Panc1 (cell line): ENCODE measurements at regions not wholly inside any gene's neighbourhood (a gene's known extent, or its start where the extent isn't known, plus 50 kb on each side); places are given as distances from the start of the nearest gene placed in this dataset.

Source experiments
- ATAC-seq: fragments of 200-7000 bp; cut with Tn5 transposase; 2 replicates; pipeline ENCODE4 v1.9.1; 2020; ENCODE audit warnings: mild to moderate bottlenecking, moderate library complexity
- BruUV-seq: library from RNA; stranded (reverse); fragments of 400-500 nt; replicated peaks from 2 replicates; lab custom pipeline; 2021; lab: Mats Ljungman, UMichigan
- CTCF ChIA-PET: fragments of 300-600 bp; sonication (Branson Sonifier 250); formaldehyde crosslinking; loops from one replicate; lab custom pipeline; 2022; ENCODE audit warnings: antibody characterized with exemption; lab: Charles Lee
- POLR2A ChIA-PET: fragments of 300-600 bp; sonication (Branson Sonifier 250); formaldehyde crosslinking; loops from one replicate; lab custom pipeline; 2022; ENCODE audit warnings: antibody characterized with exemption; lab: Charles Lee
- DNase-seq: peaks from one replicate; pipeline ENCODE4 v3.0.0-alpha.2; 2010; ENCODE audit warnings: low read depth, low spot score
- H3K27ac ChIP-seq: 2 replicates; pipeline ENCODE4 v1.5.1; 2011; ENCODE audit warnings: mild to moderate bottlenecking, low read length, inconsistent platforms
- H3K27me3 ChIP-seq: fragments of 200-500 bp; sonication (Bioruptor generic); 2 replicates; pipeline ENCODE4 v1.6.0; 2014; ENCODE audit warnings: low read length, inconsistent platforms; ENCODE audit not compliant: control insufficient read depth, insufficient read depth
- H3K36me3 ChIP-seq: fragments of 200-500 bp; sonication (Bioruptor generic); 2 replicates; pipeline ENCODE4 v1.5.1; 2014; ENCODE audit warnings: inconsistent platforms, mild to moderate bottlenecking, low read length, moderate library complexity; ENCODE audit not compliant: control insufficient read depth, insufficient read depth
- H3K4me1 ChIP-seq: 2 replicates; pipeline ENCODE4 v1.5.1; 2011; ENCODE audit warnings: inconsistent platforms, mild to moderate bottlenecking, low read length, moderate library complexity; ENCODE audit not compliant: control insufficient read depth, insufficient read depth
- H3K4me3 ChIP-seq, 2 experiments: 2 replicates each; pipeline ENCODE4 v1.5.1; 2011 to 2012; ENCODE audit warnings: low read depth in 2 of 2, low read length in 2 of 2, mild to moderate bottlenecking in 2 of 2, inconsistent platforms in 1 of 2, moderate library complexity in 1 of 2
- H3K9me3 ChIP-seq: fragments of 200-500 bp; sonication (Bioruptor generic); 2 replicates; pipeline ENCODE4 v1.5.1; 2014; ENCODE audit warnings: low read depth, mild to moderate bottlenecking, inconsistent platforms, low read length, moderate library complexity; ENCODE audit not compliant: control insufficient read depth, insufficient read depth
- POLR2AphosphoS5 ChIP-seq: IDR thresholded peaks from 2 replicates; pipeline ENCODE4 v1.6.1; 2012; ENCODE audit warnings: mild to moderate bottlenecking, low read depth, low read length, moderate library complexity
- SIN3A ChIP-seq: IDR thresholded peaks from 2 replicates; pipeline ENCODE4 v1.6.1; 2012; ENCODE audit warnings: low read depth, mild to moderate bottlenecking, low read length, moderate library complexity, borderline replicate concordance; ENCODE audit not compliant: insufficient read depth
- TCF7L2 ChIP-seq: IDR thresholded peaks from 2 replicates; pipeline ENCODE4 v1.6.1; 2011; ENCODE audit warnings: mild to moderate bottlenecking, low read depth, low read length, inconsistent platforms
- in situ Hi-C: cut with HindIII; loops from 2 replicates; pipeline ENCODE4 v1.10.0; 2016; ENCODE audit warnings: low sequenced_read_pairs, low pct_unique_long_range_greater_than_20kb
- intact Hi-C: fragments of 100-400 bp; cut with micrococcal nuclease; formaldehyde crosslinking; loops from one replicate; pipeline ENCODE4 v1.10.0; 2022; ENCODE audit not compliant: unreplicated experiment
- TF ChIP-seq, protein P1 (sequence below), 2 experiments: IDR thresholded peaks; 2 replicates each; pipeline ENCODE4 v1.6.1; 2011 to 2012; ENCODE audit warnings: low read depth in 2 of 2, control low read depth in 1 of 2, low read length in 1 of 2, mild to moderate bottlenecking in 1 of 2, moderate library complexity in 1 of 2; ENCODE audit not compliant: insufficient read depth in 1 of 2
- TF ChIP-seq, protein P2 (sequence below): fragments of 450-650 bp; IDR thresholded peaks from 2 replicates; pipeline ENCODE4 v1.5.1; 2017; ENCODE audit warnings: mild to moderate bottlenecking

DNA sequence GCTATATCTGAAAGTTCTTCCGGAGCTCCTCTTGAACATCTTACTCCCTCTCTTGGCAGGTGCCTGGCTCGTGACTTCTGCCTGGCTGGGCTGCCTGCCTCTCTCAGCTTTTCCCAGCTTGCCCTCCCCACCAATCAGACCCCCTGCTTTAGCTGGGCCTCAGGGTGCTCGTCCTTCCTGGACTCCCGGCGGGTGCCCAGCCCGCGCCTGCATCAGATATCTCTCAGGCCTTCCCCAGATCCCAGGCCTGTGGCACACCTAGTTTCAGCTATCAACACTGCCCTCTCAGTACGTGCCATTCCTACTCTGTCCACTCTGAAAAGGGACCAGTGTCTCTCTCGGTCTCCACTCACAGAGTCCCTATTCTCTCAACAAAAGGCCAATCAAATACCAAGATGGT is 96.5 kb upstream of the CLDN14 start:
- no peaks in the 10 kb centered on the region for H3K4me1 ChIP-seq
- in situ Hi-C loops: no loop called here
- intact Hi-C loops: loop anchor here (10.0 kb wide), 1 partner anchor 52 kb away; no protein-coding TSS in a partner anchor
- ChIA-PET POLR2A (no interaction called here), CTCF (no interaction called here)
- BruUV-seq: no TSS peak
- DNase-seq (no peak), ATAC-seq (no peak)
- H3K4me3 ChIP-seq: no peak overlapping the region
- peaks cover 2% of the 10 kb centered on the region for H3K27me3 ChIP-seq
- no peaks in the 10 kb centered on the region for H3K9me3 ChIP-seq
- H3K27ac ChIP-seq: no peak overlapping the region
- H3K36me3 ChIP-seq: no peaks in the 10 kb centered on the region; the same call in 1 of the 2 replicates
- TF ChIP-seq, protein P1, sequence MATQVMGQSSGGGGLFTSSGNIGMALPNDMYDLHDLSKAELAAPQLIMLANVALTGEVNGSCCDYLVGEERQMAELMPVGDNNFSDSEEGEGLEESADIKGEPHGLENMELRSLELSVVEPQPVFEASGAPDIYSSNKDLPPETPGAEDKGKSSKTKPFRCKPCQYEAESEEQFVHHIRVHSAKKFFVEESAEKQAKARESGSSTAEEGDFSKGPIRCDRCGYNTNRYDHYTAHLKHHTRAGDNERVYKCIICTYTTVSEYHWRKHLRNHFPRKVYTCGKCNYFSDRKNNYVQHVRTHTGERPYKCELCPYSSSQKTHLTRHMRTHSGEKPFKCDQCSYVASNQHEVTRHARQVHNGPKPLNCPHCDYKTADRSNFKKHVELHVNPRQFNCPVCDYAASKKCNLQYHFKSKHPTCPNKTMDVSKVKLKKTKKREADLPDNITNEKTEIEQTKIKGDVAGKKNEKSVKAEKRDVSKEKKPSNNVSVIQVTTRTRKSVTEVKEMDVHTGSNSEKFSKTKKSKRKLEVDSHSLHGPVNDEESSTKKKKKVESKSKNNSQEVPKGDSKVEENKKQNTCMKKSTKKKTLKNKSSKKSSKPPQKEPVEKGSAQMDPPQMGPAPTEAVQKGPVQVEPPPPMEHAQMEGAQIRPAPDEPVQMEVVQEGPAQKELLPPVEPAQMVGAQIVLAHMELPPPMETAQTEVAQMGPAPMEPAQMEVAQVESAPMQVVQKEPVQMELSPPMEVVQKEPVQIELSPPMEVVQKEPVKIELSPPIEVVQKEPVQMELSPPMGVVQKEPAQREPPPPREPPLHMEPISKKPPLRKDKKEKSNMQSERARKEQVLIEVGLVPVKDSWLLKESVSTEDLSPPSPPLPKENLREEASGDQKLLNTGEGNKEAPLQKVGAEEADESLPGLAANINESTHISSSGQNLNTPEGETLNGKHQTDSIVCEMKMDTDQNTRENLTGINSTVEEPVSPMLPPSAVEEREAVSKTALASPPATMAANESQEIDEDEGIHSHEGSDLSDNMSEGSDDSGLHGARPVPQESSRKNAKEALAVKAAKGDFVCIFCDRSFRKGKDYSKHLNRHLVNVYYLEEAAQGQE (IDR thresholded peaks at IDR 0.05; ENCODE audit: insufficient read depth in 1 of 2, low read depth in 2 of 2, low read length in 1 of 2): no peak
- TF ChIP-seq, protein P2, sequence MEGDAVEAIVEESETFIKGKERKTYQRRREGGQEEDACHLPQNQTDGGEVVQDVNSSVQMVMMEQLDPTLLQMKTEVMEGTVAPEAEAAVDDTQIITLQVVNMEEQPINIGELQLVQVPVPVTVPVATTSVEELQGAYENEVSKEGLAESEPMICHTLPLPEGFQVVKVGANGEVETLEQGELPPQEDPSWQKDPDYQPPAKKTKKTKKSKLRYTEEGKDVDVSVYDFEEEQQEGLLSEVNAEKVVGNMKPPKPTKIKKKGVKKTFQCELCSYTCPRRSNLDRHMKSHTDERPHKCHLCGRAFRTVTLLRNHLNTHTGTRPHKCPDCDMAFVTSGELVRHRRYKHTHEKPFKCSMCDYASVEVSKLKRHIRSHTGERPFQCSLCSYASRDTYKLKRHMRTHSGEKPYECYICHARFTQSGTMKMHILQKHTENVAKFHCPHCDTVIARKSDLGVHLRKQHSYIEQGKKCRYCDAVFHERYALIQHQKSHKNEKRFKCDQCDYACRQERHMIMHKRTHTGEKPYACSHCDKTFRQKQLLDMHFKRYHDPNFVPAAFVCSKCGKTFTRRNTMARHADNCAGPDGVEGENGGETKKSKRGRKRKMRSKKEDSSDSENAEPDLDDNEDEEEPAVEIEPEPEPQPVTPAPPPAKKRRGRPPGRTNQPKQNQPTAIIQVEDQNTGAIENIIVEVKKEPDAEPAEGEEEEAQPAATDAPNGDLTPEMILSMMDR: no peak
- TF ChIP-seq SIN3A (no peak), TCF7L2 (no peak), POLR2AphosphoS5 (no peak)

DNA sequence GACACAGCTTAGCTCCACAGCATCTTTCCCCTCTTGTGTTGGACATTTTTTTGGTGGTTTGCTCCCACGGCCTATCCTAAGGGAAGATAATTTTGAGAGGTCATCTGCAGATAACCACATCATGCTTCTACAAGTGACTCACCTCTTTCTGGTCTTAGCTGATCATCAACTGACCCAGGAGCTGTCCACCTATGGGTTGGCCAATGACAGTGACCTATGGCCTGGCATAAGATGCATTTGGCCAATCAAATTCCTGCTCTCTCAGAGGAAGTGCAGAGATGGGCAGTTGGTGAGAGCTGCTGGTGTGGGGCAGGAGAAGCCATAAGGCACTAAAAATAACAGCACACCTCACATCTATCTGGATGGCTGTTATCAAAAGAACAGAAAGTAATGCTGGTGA is 100.0 kb upstream of the CLDN14 start:
- H3K4me1 ChIP-seq: no peaks in the 10 kb centered on the region
- BruUV-seq: no TSS peak
- H3K27ac ChIP-seq: no peak overlapping the region
- no peaks in the 10 kb centered on the region for H3K36me3 ChIP-seq
- H3K4me3 ChIP-seq: no peak overlapping the region
- ChIA-PET POLR2A (no interaction called here), CTCF (no interaction called here)
- ATAC-seq: no peak
- no peaks in the 10 kb centered on the region; the same call in 1 of the 2 replicates for H3K27me3 ChIP-seq
- no peak for DNase-seq
- intact Hi-C loops (loop anchor here (10.0 kb wide), 2 partner anchors 55 to 155 kb away; no protein-coding TSS in a partner anchor), in situ Hi-C loops (no loop called here)
- TF ChIP-seq, protein P2: no peak
- TF ChIP-seq TCF7L2 (no peak), POLR2AphosphoS5 (no peak), SIN3A (no peak)
- TF ChIP-seq, protein P1 (IDR thresholded peaks at IDR 0.05; ENCODE audit: insufficient read depth in 1 of 2, low read depth in 2 of 2, low read length in 1 of 2): no peak
- no peaks in the 10 kb centered on the region for H3K9me3 ChIP-seq
